IMR-90 (cell line): ENCODE measurements at regions not wholly inside any gene's neighbourhood (a gene's known extent, or its start where the extent isn't known, plus 50 kb on each side); places are given as distances from the start of the nearest gene placed in this dataset.

Experiments used
- BHLHE40 ChIP-seq: fragments of 150-350 bp; IDR thresholded peaks from 2 replicates; pipeline ENCODE4 v1.6.1; 2016; ENCODE audit warnings: mild to moderate bottlenecking, low read depth, low read length
- CEBPB ChIP-seq: IDR thresholded peaks from 2 replicates; pipeline ENCODE4 v1.6.1; 2012; ENCODE audit warnings: low read depth, low read length, improper control_type of control experiment
- CTCF ChIP-seq: conservative IDR thresholded peaks from 2 replicates; pipeline ENCODE4 v1.5.1; 2012; ENCODE audit warnings: mild to moderate bottlenecking, low read depth, low read length, improper control_type of control experiment
- ELK1 ChIP-seq: fragments of 150-350 bp; IDR thresholded peaks from 2 replicates; pipeline ENCODE4 v1.6.1; 2016; ENCODE audit warnings: low read depth, mild to moderate bottlenecking, low read length, moderate library complexity, borderline replicate concordance
- MXI1 ChIP-seq: IDR thresholded peaks from 2 replicates; pipeline ENCODE4 v1.6.1; 2012; ENCODE audit warnings: low read depth, mild to moderate bottlenecking, low read length, moderate library complexity, borderline replicate concordance
- POLR2A ChIP-seq: IDR thresholded peaks from 2 replicates; pipeline ENCODE4 v1.6.1; 2012; ENCODE audit warnings: mild to moderate bottlenecking, low read depth, low read length
- RAD21 ChIP-seq: IDR thresholded peaks from 2 replicates; pipeline ENCODE4 v1.6.1; 2012; ENCODE audit warnings: low read length, improper control_type of control experiment
- RCOR1 ChIP-seq: IDR thresholded peaks from 2 replicates; pipeline ENCODE4 v1.6.1; 2012; ENCODE audit warnings: mild to moderate bottlenecking, low read length, improper control_type of control experiment; ENCODE audit not compliant: insufficient replicate concordance
- RFX5 ChIP-seq: IDR thresholded peaks from 2 replicates; pipeline ENCODE4 v1.8.0; 2012; ENCODE audit warnings: low read depth, mild to moderate bottlenecking, low read length, moderate library complexity
- SMC3 ChIP-seq: fragments of 150-350 bp; IDR thresholded peaks from 2 replicates; pipeline ENCODE4 v1.6.1; 2016; ENCODE audit warnings: low read depth, mild to moderate bottlenecking, antibody characterized with exemption, low read length, moderate library complexity
- USF2 ChIP-seq: fragments of 150-350 bp; IDR thresholded peaks from 2 replicates; pipeline ENCODE4 v1.6.1; 2017; ENCODE audit warnings: mild to moderate bottlenecking, antibody characterized with exemption, low read length, low read depth

- no peak for TF ChIP-seq CTCF
- TF ChIP-seq RFX5: no peak
- TF ChIP-seq POLR2A: no peak
- TF ChIP-seq RAD21: no peak
- no peak for TF ChIP-seq BHLHE40
- no peak for TF ChIP-seq SMC3
- TF ChIP-seq USF2: no peak
- TF ChIP-seq RCOR1: no peak
- TF ChIP-seq CEBPB: no peak
- no peak for TF ChIP-seq ELK1
- no peak for TF ChIP-seq MXI1
Measured at GRCh38 chr3:74268753-74269152, 345.7 kb downstream of the CNTN3 start.
